HG03571 (cell line): ENCODE measurements at regions not wholly inside any gene's neighbourhood (a gene's known extent, or its start where the extent isn't known, plus 50 kb on each side); places are given as distances from the start of the nearest gene placed in this dataset.
"Not testable (repeated sequence)": the region's sequence is repeated elsewhere in the genome, so short reads cannot be mapped to it uniquely, and the experiment has no call there.

Source experiments
- ATAC-seq: cut with Tn5 transposase; IDR thresholded peaks from one replicate; pipeline ENCODE4 v1.9.1; 2021; ENCODE audit not compliant: unreplicated experiment

GRCh38 chr11:28932940-28933339, 824.8 kb downstream of the METTL15 start:
- no peak for ATAC-seq

DNA sequence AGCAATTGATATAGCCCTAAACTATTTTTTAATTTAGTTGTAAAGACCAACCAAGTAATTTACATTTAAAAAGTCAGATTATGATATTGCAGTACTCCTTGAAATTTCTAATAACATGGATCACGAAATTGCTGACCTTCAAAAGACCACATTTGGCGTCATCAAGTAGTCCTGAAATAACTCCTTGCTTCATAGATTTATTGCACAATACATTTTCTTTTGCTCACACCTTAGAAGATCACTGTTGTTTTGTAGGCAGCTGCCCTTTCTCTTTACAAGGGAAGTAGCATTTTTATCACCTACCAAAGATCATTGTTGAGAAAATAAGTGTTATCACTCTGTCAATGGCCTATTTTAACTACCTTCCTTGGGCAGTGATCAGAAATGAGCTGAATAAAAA, 815.8 kb downstream of the METTL15 start:
- ATAC-seq, result no peak

DNA sequence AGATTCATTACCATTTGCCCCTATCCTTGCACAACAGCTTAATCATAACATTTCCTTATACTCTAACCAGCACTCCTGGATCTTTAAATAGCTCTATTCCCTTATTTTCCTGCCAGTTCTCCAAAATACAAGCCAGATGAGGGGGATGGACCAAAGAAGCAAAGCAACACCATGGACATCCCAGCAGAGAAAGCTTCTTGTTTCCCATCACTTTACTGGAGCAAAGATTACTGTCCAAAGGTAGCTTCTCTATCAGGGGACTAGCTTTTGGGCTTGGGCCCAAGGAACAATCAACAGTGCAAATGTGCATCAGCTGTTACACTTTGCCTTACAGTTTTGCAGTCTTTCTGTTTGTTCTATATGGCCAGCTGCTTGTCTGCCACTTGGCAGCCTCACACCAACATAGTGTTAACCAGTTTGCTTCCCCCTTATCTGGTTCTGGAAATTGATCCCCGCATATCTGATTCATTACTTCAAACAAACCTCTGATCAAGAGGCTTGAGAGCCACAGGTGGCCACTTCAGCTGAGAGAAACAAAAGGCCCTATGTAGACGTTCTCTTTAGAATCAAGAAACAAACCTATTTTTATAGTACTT, 814.3 kb downstream of the METTL15 start:
- no peak for ATAC-seq

- ATAC-seq, result no peak
Measured at GRCh38 chr11:28919194-28919593, 811.0 kb downstream of the METTL15 start.

GRCh38 chr11:28913883-28914282, 805.7 kb downstream of the METTL15 start:
- no peak for ATAC-seq

GRCh38 chr11:28911829-28912228, 803.6 kb downstream of the METTL15 start:
- no peak for ATAC-seq

GRCh38 chr11:28910926-28911325, 802.7 kb downstream of the METTL15 start:
- ATAC-seq, result no peak

GRCh38 chr11:28903716-28904115, 795.5 kb downstream of the METTL15 start:
- no peak for ATAC-seq

- no peak for ATAC-seq
Measured at GRCh38 chr11:28900427-28900826, 792.2 kb downstream of the METTL15 start.

DNA sequence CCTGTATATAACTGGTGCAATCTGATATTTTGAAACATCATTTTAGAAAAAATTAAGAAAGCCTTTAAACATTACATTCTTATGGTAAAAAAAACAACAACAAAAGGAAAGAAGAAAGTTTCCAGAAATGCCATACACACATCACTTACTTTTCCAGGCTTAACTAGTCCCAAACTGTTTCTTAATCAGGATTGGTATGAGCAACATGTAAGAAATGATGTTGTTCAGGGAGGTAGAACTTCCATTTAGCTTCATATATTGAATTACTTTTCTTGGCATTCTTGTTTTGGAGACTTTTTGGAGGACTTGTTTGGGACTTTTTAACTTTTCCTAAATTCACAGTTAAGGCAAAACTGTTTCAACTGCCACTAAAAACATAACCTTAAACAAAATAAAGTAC, 791.5 kb downstream of the METTL15 start:
- no peak for ATAC-seq

- not testable (repeated sequence) for ATAC-seq
Measured at GRCh38 chr11:28890601-28891040, 782.4 kb downstream of the METTL15 start.

- no peak for ATAC-seq
Measured at GRCh38 chr11:28887681-28888080, 779.5 kb downstream of the METTL15 start.

GRCh38 chr11:28879869-28880268, 771.7 kb downstream of the METTL15 start:
- ATAC-seq, result no peak

GRCh38 chr11:28878025-28878424, 769.8 kb downstream of the METTL15 start:
- ATAC-seq, result no peak

DNA sequence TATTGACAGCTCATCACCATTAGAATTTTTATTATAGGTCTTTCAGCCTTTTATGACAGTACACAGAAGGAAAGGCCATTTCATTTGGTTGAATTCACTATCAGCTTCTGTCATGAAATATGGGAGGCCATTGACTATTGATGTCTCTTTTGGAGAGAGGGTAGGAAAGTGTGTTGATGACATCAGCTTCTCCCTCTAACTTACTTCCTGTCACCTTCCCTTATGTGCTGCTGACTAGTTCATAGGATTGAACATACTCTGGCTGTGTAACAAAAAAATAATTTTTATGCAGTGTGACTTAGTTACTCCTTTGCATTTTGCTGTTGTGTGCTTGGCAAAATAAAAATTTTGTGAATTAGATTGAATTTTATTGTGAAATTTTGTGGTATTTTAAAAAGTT, 769.2 kb downstream of the METTL15 start:
- no peak for ATAC-seq

- ATAC-seq, result no peak
Measured at GRCh38 chr11:28874706-28875105, 766.5 kb downstream of the METTL15 start.

DNA sequence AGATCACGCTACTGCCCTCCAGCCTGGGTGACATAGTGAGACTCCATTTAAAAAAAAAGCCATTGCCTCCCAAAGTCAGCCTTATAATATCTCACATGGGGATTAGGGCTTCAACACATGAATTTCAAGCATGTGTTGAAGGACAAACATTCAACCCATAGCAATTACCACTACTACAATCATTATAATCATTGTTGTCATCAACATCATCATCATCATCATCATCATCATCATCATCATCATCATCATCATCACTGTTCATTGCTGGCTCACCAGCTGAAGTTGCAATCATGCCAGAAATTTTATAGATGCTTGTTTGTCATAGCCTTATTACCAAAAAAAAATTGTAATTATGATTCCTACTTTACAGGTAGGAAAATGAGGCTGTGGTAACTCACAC, 762.9 kb downstream of the METTL15 start:
- no peak for ATAC-seq

- ATAC-seq, result no peak
Measured at GRCh38 chr11:28863422-28863821, 755.2 kb downstream of the METTL15 start.

GRCh38 chr11:28860893-28861292, 752.7 kb downstream of the METTL15 start:
- no peak for ATAC-seq

- ATAC-seq, result no peak
Measured at GRCh38 chr11:28858076-28858475, 749.9 kb downstream of the METTL15 start.

DNA sequence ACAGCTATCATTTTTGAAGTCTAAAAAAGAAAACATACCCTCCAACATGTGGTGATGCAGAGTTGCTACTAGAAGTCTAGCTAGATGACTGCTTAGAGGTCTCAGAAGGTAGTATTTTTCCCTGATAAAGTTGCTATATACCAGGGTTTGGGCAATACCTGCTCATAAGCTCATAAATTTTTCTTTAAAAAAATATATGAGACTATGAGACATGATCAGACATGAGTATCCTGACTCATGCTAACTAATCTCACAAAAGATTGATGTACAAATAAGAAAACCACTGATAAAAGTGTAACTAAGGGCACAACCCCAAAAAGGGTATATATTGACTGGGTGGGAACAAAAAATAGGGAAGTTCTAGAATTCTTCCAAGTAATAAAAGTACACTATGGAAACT, 740.9 kb downstream of the METTL15 start:
- no peak for ATAC-seq

DNA sequence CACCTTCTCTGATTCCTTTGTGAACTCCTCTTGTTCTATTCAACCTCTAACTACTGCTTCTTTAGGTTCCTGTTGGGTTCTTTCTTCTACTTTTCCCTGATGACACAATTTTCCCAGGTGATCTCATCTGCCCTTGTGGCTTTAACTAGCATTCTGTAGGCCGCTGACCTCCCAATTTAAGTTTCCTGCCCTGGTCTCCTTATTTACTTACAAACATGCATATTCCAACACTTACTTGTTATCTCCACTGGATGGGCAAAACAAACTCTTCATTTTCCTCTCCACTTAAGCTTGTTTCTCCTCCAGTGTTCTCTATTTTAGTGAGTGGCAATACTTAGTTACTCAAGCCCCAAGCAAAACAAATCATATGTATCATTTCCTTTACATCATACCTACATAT, 734.5 kb downstream of the METTL15 start:
- ATAC-seq, result no peak

- ATAC-seq, result no peak
Measured at GRCh38 chr11:28838741-28839140, 730.6 kb downstream of the METTL15 start.
